Ascending aorta (tissue), 2 donors: ENCODE measurements at regions not wholly inside any gene's neighbourhood (a gene's known extent, or its start where the extent isn't known, plus 50 kb on each side); places are given as distances from the start of the nearest gene placed in this dataset.

ENCODE experiments used
- DNase-seq, 2 donors: peaks; one replicate each; pipeline ENCODE4 v3.0.0-alpha.2; 2019; ENCODE audit warnings: low spot score in 2 of 2
- H3K27ac ChIP-seq, 2 donors: fragments of 200-600 bp; sonication (generic); one replicate each; pipeline ENCODE4 v1.5.1; 2016 to 2017; ENCODE audit warnings: mild to moderate bottlenecking in 1 of 2
- H3K27me3 ChIP-seq: fragments of 200-600 bp; sonication (generic); one replicate; pipeline ENCODE4 v1.5.1; 2017
- H3K36me3 ChIP-seq, 2 donors: fragments of 200-600 bp; sonication (generic); one replicate each; pipeline ENCODE4 v1.5.1; 2016
- H3K4me1 ChIP-seq, 2 donors: fragments of 200-600 bp; sonication (generic); one replicate each; pipeline ENCODE4 v1.5.1; 2016 to 2017; ENCODE audit warnings: mild to moderate bottlenecking in 1 of 2
- H3K4me3 ChIP-seq, 2 donors: fragments of 200-600 bp; sonication (generic); one replicate each; pipeline ENCODE4 v1.5.1; 2016 to 2017; ENCODE audit warnings: mild to moderate bottlenecking in 1 of 2
- H3K9me3 ChIP-seq, 2 donors: fragments of 200-600 bp; sonication (generic); one replicate each; pipeline ENCODE4 v1.5.1; 2016
- intact Hi-C: fragments of 100-400 bp; cut with DNase I; formaldehyde crosslinking; loops from one replicate; pipeline ENCODE4 v1.15.1; 2023
- TF ChIP-seq, protein P1 (sequence below), 3 experiments: fragments of 200-600 bp in 2 of 3; fragments of 450-650 bp in 1 of 3; sonication (generic) in 2 of 3; IDR thresholded peaks; one replicate each; pipeline ENCODE4 v1.5.1; 2016 to 2019; ENCODE audit warnings: antibody characterized with exemption in 3 of 3, mild to moderate bottlenecking in 1 of 3, moderate library complexity in 1 of 3

DNA sequence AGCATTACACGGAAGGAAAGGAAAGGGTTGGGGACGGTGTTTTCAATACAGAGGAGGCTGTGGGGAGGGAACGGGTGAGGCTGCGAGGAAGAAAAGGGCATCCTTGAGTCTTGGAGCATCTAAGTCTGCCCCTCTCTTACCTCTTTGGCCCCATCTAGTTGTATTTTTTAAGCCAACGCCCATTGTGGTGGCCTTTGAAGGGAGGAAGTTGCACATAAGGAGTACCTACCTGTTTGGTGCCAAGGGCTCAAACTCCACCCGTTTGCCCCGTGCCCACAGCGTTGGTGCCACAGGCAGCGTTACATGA, 146.1 kb upstream of the UMPS start:
- Histone ChIP-seq H3K36me3 (no peaks in the 10 kb centered on the region), H3K4me3 (peak overlapping the region; percentile 62 to 65), H3K9me3 (no peaks in the 10 kb centered on the region), H3K27me3 (no peaks in the 10 kb centered on the region), H3K4me1 (peaks cover 0 to 15% of the 10 kb centered on the region in 2 donors), H3K27ac (peak overlapping the region in 1 of 2 donors; percentile 67)
- intact Hi-C loops = no loop called here
- TF ChIP-seq, protein P1, sequence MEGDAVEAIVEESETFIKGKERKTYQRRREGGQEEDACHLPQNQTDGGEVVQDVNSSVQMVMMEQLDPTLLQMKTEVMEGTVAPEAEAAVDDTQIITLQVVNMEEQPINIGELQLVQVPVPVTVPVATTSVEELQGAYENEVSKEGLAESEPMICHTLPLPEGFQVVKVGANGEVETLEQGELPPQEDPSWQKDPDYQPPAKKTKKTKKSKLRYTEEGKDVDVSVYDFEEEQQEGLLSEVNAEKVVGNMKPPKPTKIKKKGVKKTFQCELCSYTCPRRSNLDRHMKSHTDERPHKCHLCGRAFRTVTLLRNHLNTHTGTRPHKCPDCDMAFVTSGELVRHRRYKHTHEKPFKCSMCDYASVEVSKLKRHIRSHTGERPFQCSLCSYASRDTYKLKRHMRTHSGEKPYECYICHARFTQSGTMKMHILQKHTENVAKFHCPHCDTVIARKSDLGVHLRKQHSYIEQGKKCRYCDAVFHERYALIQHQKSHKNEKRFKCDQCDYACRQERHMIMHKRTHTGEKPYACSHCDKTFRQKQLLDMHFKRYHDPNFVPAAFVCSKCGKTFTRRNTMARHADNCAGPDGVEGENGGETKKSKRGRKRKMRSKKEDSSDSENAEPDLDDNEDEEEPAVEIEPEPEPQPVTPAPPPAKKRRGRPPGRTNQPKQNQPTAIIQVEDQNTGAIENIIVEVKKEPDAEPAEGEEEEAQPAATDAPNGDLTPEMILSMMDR (IDR thresholded peaks at IDR 0.05) = no peak
- no peak for DNase-seq

- DNase-seq = peak; percentile 31 to 89
- Histone ChIP-seq H3K4me3 (peak overlapping the region; percentile 62 to 65), H3K27me3 (no peaks in the 10 kb centered on the region), H3K9me3 (no peaks in the 10 kb centered on the region), H3K36me3 (no peaks in the 10 kb centered on the region), H3K27ac (peak overlapping the region; percentile 66 to 67), H3K4me1 (peaks cover 0 to 15% of the 10 kb centered on the region in 2 donors)
- TF ChIP-seq, protein P1 (IDR thresholded peaks at IDR 0.05) = no peak
- intact Hi-C loops = no loop called here
Measured at GRCh38 chr3:124584552-124585391, 145.5 kb upstream of the UMPS start.

- Histone ChIP-seq H3K27me3 (no peaks in the 10 kb centered on the region), H3K36me3 (no peaks in the 10 kb centered on the region), H3K4me1 (peaks cover 0 to 15% of the 10 kb centered on the region in 2 donors), H3K27ac (peak overlapping the region in 1 of 2 donors; percentile 12), H3K9me3 (no peaks in the 10 kb centered on the region), H3K4me3 (no peak overlapping the region)
- no peak for DNase-seq
- intact Hi-C loops = no loop called here
- TF ChIP-seq, protein P1 (IDR thresholded peaks at IDR 0.05) = no peak
Measured at GRCh38 chr3:124586126-124587052, 143.9 kb upstream of the UMPS start.

- Histone ChIP-seq H3K27me3 (no peaks in the 10 kb centered on the region), H3K27ac (peak overlapping the region in 1 of 2 donors; percentile 12), H3K9me3 (no peaks in the 10 kb centered on the region), H3K4me1 (peaks cover 0 to 15% of the 10 kb centered on the region in 2 donors), H3K4me3 (no peak overlapping the region), H3K36me3 (no peaks in the 10 kb centered on the region)
- TF ChIP-seq, protein P1 (IDR thresholded peaks at IDR 0.05) = no peak
- intact Hi-C loops = no loop called here
- DNase-seq = no peak
Measured at GRCh38 chr3:124587053-124587408, 143.2 kb upstream of the UMPS start.

GRCh38 chr3:124588036-124588435, 142.2 kb upstream of the UMPS start:
- H3K9me3 ChIP-seq = no peaks in the 10 kb centered on the region

More at GRCh38 chr3:124588036-124588435, 142.2 kb upstream of the UMPS start:
- no peaks in the 10 kb centered on the region for H3K36me3 ChIP-seq
- no peak for DNase-seq
- H3K27me3 ChIP-seq = no peaks in the 10 kb centered on the region
- intact Hi-C loops = no loop called here
- H3K4me3 ChIP-seq = no peak overlapping the region
- peaks cover 0 to 15% of the 10 kb centered on the region in 2 donors for H3K4me1 ChIP-seq
- H3K27ac ChIP-seq = no peak overlapping the region
- TF ChIP-seq, protein P1 (IDR thresholded peaks at IDR 0.05) = no peak
